Fibroblast of the conjunctiva (primary cell): ENCODE measurements at regions not wholly inside any gene's neighbourhood (a gene's known extent, or its start where the extent isn't known, plus 50 kb on each side); places are given as distances from the start of the nearest gene placed in this dataset.
A peak's percentile ranks its signal among the peaks of the same experiment; 100 is the strongest.
"Not testable (repeated sequence)": the region's sequence is repeated elsewhere in the genome, so short reads cannot be mapped to it uniquely, and the experiment has no call there.

ENCODE experiments used
- DNase-seq: peaks from one replicate; pipeline ENCODE4 v3.0.0-alpha.2; 2010; ENCODE audit warnings: low read depth

DNA sequence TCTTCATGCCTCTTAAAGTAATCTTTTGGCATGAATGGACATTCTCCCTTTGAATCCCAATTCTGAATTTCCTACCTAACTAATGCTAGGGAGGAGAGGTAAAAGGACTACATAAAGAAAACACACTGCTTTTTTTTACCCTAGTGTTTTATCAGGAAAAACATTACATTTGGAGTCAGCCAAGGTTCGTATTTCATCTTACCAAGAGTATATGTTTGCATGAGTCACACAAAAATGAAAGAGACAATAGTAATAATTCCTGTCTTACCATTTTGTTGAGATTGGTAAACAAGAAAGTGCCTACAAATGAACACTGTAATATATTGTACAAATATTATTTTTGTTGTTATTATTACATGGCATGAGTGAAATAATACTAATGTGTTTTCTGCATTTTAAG lies 112.9 kb upstream of the WARS2 start:
- DNase-seq, result no peak

DNA sequence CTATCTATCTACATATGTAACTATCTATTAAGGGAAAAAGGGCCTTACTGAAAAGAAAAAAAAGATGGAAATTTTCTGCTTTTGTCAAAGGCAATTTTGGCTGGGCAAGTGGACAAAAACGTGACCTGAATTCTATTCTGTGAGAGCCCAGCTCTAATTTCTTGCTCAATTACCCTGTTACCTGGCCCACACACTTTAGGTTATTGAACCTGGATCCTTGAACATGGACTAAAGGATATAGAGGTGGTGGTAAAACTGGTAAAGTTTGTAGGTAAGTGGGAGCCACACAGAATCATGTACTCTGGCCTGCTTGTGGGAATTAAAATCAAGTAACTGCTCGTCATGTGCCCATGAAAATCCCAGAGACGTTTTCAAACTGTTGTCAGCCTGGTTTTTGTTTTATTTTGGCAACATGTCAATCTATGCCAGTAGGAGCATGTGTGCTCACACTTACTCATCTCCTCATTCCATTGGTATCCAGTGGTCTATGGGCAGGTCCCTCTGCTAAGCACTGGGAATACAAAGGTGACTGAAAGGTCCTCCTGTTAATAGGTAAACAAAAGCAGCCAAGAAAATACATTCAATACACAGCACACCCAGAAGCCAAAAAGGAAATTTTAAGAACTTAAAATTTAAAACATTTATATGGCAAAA lies 113.7 kb upstream of the WARS2 start:
- DNase-seq, result no peak

DNA sequence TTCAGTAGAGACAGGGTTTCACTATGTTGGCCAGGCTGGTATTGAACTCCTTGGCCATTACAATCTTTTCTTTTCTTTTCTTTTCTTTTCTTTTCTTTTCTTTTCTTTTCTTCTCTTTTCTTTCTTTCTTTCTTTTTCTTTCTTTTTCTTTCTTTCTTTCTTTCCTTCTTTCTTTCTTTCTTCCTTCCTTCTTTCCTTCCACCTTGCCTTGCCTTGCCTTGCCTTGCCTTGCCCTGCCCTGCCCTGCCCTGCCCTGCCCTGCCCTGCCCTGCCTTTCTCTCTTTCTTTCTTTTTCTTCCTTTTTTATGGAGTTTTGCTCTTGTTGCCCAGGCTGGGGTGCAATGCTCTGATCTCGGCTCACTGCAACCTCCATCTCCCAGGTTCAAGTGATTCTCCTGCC lies 112.5 kb upstream of the HAO2 start:
- DNase-seq, result not testable (repeated sequence)

DNA sequence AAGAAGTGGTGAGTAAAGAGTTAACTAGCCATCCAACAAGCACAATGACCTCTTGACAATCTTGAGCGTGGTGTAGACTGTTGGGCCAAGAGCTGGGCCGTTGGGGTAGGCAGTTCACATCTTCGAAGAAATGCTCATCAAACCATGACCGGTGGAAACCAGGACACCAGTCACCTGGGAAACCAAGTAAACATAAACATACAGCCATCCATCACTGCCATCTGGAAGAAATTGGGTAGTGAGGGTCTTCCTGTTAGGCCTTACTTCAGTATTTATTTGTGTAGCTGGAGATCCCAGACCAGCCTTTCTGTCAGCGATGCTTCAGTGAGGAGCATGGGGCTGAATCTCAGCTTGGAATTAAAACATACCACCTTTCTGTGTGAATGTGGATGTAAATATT lies 108.1 kb upstream of the HAO2 start:
- DNase-seq, result no peak

DNA sequence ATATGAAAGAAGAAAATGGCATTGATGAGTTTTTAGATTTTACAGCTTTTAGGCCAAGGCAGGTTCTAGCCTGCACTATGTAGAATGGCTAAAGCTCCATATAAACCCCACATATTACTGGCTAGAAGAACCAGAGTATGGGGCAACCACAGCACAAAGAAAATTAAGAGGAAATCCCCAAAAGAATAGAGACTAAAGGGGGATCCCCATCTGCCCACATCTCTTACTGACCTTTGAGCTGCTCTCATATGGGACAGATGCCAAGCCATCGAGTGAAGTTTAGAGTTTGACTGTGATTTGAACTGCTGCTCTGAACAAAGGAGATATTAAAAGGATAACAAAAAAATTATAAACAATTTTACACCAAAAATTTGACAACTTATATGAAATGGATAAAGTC lies 102.2 kb upstream of the HAO2 start:
- no peak for DNase-seq

DNA sequence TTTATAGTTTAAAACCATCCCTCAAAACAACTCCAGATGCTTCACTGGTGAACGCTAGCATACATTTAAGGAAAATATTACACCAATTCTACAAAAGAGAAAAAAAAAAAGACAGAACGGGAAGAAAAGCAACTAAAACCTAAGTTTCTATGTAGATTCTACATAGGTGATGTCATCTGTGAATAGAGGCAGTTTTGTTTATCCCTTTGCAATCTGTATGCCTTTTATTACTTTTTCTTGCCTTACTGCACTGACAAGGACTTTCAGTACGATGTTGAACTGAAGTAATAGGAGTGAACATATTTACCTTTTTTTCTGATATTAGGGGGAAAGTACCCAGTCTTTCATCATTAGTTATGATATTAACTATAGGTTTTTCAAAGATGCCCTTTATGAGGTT lies 101.7 kb upstream of the HAO2 start:
- no peak for DNase-seq

DNA sequence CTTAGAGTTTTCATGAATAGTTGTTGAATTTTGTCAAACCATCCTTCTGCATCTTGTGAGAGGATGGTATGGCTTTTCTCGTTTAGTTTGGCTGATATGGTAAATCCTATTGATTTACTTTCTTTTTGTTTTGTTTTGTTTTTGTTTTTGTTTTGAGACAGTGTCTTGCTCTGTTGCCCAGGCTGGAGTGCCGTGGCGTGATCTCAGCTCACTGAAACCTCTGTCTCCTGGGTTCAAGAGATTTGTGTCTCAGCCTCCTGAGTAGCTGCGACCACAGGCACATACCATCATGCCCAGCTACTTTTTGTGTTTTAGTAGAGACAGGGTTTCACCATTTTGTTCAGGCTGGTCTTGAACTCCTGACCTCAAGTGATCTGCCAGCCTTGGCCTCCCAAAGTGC lies 101.3 kb upstream of the HAO2 start:
- DNase-seq, result not testable (repeated sequence)

DNA sequence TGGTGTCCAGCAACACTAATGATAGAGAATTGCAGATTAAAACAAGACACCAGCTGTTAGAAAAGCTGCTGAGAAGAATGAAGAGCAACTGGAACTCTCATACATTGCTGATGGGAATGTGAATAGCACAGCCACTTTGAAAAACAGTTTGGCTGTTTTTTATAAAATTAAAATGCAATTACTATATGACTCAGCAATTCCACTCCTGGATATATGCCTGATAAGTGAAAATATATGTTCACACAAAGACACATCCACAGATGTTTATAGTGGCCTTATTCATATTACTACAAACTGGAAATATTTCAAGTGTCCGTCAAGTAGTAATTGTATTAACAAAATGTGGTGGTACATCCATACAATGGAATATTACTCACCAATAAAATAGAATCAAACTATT lies 99.7 kb upstream of the HAO2 start:
- no peak for DNase-seq

DNA sequence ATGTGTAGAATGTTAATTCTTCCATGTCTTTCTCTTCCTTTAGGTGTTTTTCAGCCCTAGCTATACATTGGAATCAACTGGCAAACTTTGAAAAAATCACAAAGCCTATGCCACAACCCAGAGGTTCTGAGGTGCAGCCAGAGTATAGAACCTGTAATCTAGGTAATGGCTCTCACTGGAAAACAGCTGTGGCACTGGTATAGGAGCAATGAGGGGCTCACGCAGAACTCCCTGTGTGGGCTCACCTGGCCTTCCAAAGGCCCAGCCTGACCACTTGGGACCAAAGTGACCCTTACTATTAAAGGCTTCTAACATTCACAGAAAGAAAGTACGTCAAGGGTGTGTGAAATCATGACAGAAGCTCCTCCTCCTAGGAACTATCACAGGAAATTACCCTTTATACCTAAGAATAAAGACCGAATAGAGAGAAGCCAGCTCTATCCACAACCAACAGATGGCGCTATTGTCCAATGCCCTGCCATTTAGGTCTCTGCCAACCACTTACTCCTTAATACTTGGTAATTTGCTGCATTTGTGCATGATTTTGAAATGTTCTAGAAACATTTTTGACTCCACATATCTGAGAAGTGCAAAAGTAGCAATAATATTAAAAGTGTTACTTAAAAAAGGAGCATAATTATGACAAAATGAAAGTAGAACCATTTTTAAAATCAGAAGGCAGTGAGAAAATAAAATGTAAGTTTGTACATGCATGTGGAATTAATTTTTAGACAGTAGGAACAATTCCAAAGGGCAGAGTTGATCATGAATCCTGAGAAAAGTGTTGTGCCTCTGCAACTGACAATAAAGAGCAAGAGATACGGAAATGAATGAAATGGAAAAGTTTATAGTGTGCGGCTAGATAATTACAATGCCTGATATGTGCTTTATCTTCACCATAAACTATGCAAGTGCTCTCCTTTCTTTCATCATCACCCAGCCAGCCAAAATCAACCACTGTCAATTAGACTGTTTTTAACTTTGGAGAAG lies 93.1 kb upstream of the HAO2 start:
- peak; percentile 72 for DNase-seq

DNA sequence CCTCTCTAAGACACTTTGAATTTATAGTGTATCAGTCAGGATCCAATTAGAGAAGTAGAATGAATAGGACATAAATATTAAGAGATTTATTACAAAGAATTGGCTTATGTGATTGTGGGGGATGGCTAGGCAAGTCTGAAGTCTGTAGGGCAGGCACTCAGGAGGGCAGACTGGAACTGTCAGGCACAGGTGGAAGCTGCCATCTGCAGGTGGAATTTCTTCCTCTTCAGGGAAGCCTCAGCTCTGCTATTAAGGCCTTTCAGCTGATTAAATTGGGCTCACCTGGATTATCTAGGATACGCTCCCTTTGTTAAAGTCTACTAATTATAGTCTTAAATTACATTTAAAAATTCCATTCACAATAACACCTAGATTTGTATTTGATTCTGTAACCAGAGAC lies 92.0 kb upstream of the HAO2 start:
- no peak for DNase-seq

DNA sequence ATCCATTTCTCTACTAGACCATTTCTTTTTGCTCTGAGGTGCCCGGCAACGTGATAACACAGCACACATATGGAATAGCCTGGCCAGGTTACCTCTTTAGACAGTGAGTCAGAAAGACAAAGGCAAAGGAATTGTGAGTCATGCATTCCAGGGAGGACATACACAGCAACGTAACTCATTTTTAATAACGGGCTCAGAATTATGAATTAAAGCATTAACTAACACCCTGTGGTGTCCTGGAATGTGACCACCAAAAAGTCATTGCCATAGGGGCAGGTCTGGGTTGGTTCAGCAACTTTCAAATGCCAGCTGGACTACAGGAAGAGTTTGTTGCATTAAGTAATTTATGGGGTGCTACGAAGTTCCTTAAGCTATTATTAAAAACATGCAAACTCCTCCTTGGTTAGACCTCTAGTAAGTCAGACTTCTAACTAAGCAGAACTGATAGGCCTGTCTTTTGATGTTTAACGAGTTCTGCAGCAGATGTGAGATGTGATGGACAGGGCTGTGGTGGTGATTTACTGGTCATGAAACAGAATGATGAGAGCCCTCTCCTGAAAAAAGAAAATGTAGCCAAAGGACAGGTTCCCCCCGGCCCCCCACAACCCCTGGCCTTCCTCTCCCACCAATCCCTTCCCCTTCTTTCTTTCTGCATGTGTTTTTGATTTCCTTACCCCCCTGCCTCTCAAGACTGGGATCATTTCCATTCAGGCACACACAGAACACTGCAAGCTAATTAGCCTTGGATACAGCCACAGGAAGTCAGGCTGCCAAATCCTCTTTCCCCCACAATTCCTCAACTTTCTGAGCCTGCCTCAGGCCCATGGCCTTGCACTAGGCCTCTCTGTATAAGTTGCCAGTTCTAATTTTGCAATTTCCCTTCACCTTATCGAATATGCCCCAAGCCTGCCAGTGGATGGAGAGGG lies 88.9 kb upstream of the HAO2 start:
- peak; percentile 63 for DNase-seq

DNA sequence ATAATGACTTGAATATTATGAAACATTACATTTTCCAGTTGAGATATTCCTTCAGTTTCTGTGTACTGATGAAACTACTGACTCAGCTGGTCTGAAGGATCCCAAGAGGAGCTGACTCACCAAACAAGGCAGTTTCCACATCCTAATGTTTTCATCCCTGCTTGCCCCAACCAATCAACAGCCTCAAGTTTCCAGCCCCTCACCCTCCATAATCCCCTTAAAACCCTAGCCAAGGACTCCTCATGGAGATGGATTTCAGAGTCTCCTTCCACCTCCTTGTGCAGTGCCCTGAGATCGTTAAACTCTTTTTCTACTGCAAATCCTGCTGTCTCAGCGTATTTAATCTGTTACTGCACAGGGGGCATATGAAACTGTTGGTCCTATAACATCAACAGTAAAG lies 83.1 kb upstream of the HAO2 start:
- peak; percentile 96 for DNase-seq

DNA sequence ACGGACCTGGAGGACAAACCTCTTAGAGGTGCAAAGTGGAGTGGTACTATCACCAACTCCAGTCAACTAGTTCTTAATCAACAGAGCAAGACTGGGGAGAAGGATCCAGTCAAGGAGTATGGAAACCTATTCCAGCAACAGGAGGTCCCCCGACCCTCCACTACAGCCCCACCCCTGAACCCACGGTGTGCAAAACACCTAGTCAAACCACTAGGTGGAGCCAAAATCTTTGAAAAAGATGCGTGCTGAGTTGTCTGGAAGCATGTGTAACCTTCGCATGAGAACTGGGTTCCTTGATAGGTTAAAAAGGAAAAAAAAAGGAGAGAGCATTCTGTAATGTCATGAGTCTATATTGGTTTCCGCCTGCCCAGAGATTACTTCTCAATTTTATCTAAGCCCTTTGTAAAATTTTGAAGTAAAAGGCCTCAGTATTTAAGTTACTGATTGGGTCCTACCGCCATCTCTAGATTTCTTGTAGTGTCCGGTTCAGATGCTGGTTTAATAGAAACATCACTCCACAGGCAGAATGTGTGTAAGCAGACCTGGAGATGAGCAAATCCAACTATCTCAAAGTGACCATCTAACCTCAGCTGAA lies 81.9 kb upstream of the HAO2 start:
- DNase-seq, result peak; percentile 21

DNA sequence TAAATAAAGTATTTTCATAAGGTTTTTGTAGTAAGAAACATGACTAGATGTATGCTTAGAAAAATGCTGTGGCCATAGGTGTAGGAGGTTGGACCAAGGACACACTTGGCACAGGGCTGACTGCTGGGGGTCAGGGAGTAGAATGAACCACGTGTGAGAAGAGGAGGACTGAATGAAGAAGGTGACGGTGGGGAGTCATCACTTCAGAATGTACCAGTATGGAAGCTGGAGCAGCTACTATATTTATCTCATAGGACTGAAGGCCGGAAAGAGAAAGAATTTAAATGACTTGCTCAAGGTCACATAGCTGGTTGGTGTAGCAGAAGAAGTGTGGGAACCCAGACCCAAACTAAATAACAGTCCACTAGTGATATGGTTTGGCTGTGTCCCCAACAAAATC lies 79.8 kb upstream of the HAO2 start:
- DNase-seq, result no peak

DNA sequence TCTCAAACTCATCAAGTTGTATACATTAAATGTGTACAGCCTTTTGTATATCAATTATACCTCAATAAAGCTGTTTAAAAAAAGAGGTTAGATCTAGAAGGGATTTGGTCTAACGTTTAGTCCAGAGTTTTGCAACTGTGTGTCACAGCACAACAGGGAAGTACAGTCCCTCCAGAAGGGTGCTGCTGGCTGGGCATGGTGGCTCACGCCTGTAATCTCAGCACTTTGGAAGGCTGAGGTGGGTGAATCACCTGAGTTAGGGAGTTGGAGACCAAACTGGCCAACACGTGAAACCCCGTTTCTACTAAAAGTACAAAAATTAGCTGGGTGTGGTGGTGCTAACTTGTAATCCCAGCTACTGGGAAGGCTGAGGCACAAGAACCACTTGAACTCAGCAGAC lies 78.3 kb upstream of the HAO2 start:
- no peak for DNase-seq

DNA sequence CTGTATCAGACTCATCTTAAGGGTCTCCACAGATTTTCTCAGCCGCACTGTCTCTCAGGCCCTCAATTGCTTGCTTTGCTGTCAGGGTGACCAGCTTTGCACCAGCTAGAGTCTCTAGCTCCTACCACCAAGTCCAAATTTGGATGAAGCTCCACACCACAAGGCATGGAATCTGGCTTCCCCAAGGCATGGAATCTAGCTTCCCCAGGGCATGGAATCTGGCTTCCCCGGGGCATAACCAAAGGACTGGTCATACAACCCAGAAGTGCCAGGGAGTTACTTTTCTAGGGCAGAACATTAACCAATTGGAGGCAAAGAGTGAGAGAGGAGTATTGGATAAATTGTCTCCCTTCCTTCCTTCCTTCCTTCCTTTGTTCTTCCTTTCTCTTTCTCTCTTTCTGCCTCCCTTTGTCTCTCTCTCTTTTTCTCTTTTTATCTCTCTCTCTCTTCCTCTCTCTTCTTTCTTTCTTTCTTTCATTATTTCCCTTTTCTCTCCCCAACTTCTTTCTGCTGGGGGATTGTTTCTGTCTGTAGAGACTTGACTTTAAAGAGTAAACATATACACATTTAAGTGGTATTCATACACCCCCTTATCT lies 76.9 kb upstream of the HAO2 start:
- DNase-seq, result no peak

DNA sequence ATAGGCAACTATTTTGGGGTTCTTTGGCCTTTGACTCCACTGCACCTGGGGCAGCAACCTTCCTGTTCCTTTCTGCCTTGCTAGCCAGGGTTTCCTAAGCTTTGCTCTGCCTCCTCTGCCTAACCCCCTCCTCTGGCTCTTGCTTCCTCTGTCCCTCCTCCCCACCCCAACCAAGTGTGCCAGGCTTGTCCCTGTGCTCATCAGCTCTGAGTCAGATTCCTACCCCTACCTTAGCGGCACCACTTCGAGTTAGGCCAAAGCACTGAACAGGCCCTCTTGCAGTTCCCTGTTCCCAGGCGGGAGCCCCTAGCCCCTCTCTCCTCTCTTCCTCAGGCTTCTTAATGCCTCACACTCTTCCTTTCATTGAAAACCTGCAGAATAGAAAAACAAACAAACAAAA lies 74.8 kb upstream of the HAO2 start:
- DNase-seq, result no peak

DNA sequence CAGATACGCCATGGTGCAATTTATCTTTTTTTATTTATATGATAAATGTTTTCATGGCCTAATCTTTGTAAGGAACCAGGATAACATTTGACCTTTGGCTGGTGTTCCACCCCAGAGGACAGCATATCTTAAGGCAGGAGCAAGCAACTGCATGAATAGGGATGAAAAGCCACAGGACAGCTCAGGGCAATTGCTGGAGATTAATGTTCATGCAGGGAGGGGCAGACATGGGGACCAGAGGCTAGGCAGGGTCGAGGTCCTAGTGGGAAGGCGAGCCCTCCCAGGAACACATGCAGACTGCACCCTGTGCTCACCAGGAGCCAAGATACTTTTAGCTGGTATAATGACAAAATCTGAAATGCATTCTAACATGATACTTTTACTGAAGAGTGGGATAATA lies 74.4 kb upstream of the HAO2 start:
- no peak for DNase-seq

DNA sequence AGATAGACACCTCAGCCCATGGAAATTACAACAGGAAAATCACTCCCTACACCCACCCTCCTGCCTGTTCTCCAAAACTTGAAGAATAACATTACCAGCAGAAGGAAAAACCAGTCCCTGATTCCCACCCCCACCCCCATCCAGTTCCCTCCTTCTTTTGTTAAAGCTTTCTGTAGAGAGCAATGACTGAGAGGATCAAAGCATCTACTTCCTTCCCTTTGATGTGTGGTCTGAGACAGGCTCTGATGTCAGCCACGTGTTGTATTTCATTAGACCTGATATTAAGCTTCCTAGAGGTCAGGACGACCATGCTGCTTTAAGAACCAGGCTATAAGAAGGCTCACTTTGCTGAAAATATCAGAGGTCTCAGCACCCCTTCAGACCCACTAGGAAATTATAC lies 73.9 kb upstream of the HAO2 start:
- DNase-seq, result no peak

DNA sequence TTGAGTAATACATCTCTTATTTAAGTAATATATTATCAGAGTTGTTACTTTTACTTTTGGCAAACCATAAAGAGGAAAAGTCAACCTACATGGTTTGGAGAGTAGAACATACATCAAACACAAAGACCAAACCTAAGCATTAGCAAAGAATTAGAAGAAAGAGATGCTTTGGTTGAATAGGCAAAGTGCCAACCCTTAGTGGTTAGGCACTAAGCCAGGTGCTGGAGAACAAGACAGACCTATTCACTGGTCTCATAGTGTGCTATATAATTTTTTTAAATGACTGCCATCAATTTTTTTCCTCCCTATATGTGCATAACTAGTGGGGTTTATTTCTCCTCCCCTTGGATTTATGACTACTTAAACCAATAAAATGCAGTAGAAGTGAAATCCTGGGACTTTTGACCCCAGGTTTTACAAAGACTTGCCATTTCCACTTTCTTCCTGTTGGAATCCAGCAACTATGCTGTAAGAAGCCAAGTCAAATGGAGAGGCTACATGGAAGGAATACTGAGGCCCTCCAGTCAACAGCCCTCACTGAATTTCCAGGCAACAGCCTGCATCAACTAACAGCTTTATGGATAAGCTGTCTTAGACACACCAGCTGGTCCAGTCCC lies 69.8 kb upstream of the HAO2 start:
- DNase-seq, result peak; percentile 32

DNA sequence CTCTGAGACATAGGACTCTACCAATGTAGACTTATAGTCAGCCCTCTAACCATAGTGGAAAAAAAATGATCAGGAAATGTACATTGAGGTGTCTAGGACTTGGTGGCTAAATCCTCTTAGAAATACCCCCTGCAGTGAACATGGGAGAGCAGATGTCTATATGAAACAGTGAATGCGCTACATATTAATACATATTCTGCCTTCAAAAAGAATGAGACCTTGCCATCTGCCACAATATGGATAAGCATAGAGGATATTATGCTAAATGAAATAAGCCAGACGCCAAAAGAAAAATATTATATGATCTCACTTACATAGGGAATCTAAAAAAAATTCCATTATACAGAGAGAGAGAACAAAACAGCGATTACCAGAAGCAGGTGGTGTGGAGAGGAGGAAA lies 66.6 kb upstream of the HAO2 start:
- DNase-seq, result no peak
